ENCODE measurements at regions not wholly inside any gene's neighbourhood (a gene's known extent, or its start where the extent isn't known, plus 50 kb on each side); places are given as distances from the start of the nearest gene placed in this dataset.

- Histone ChIP-seq H3K4me3 (ENCODE audit: low read depth, low read length) (no peak overlapping the region), H3K36me3 (ENCODE audit: control insufficient read depth, insufficient read depth, low read length) (no peaks in the 10 kb centered on the region), H3K27me3 (ENCODE audit: control insufficient read depth, insufficient read depth, low read length) (no peaks in the 10 kb centered on the region)
- DNase-seq (ENCODE audit: low read depth), result no peak
- TF ChIP-seq CTCF (IDR thresholded peaks at IDR 0.05; ENCODE audit: insufficient read depth, low read length, poor library complexity, severe bottlenecking), result no peak
Observed at GRCh38 chr1:58988752-58989151, 204.9 kb upstream of the JUN start.

DNA sequence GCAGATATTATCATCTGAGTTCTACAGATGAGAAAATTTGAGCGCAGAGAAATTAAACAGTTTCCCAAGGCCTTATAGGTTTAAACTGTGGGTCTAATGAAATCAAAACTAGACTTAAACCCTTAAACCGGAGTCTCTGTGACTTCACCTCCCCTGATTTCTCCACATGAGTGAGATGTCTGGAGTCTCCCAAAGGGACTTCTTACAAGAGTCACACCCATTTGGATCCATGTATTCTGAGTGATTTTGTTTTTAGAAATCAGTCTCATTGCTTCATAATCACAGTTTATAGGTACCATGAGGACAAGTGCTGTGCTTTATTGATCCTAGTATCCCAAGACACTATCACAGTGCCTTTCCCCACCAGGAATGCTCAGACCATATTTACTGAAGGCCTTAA is 206.0 kb upstream of the JUN start:
- Histone ChIP-seq H3K36me3 (ENCODE audit: control insufficient read depth, insufficient read depth, low read length) (no peaks in the 10 kb centered on the region), H3K27me3 (ENCODE audit: control insufficient read depth, insufficient read depth, low read length) (no peaks in the 10 kb centered on the region), H3K4me3 (ENCODE audit: low read depth, low read length) (no peak overlapping the region)
- TF ChIP-seq CTCF (IDR thresholded peaks at IDR 0.05; ENCODE audit: insufficient read depth, low read length, poor library complexity, severe bottlenecking), result no peak
- DNase-seq (ENCODE audit: low read depth), result no peak

DNA sequence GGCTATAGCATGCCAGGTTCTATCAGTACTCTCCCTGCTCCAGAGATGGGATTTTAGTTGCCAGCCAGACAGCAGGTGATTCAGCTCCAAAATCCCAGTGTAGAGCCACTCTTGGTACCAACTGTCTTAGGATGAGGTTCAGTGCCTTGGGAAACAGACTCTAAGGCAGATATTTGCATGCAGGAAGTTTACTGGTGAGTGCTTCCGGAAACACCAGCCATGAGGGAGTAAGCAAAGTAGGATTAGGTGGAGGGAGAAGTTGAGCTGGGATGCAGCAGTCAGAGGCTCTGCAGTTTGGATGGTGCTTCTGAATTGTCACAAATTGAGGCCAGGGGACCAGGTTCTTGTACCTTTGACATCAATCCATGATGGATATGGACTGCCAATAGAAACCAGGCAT is 207.5 kb upstream of the JUN start:
- TF ChIP-seq CTCF (IDR thresholded peaks at IDR 0.05; ENCODE audit: insufficient read depth, low read length, poor library complexity, severe bottlenecking), result no peak
- Histone ChIP-seq H3K27me3 (ENCODE audit: control insufficient read depth, insufficient read depth, low read length) (no peaks in the 10 kb centered on the region), H3K4me3 (ENCODE audit: low read depth, low read length) (no peak overlapping the region), H3K36me3 (ENCODE audit: control insufficient read depth, insufficient read depth, low read length) (no peaks in the 10 kb centered on the region)
- DNase-seq (ENCODE audit: low read depth), result no peak

GRCh38 chr1:58992643-58993042 is 208.8 kb upstream of the JUN start:
- H3K27me3 ChIP-seq (ENCODE audit: control insufficient read depth, insufficient read depth, low read length), result no peaks in the 10 kb centered on the region
- no peak overlapping the region for H3K4me3 ChIP-seq (ENCODE audit: low read depth, low read length)
- DNase-seq (ENCODE audit: low read depth), result no peak
- H3K36me3 ChIP-seq (ENCODE audit: control insufficient read depth, insufficient read depth, low read length), result no peaks in the 10 kb centered on the region
- no peak for TF ChIP-seq CTCF (IDR thresholded peaks at IDR 0.05; ENCODE audit: insufficient read depth, low read length, poor library complexity, severe bottlenecking)

DNA sequence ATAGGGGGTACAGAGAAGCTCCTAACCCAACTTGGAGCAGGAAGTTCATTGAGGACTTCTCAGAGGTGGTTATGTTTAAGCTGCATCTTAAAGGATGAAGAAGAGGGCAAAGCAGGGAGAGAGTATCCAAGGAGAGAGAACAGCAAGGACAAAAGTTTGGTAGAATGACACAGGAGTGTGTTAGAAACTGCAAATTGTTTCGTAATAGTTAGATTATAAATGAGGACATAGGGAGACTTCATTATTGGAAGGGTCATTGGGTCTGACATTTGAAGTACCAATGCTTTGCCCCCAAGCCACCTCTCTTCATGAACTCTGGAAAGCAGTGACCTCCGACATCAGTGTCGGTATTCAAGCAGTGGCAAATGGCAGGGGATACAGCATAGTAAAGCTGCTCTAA is 209.6 kb upstream of the JUN start:
- H3K4me3 ChIP-seq (ENCODE audit: low read depth, low read length), result no peak overlapping the region
- H3K27me3 ChIP-seq (ENCODE audit: control insufficient read depth, insufficient read depth, low read length), result no peaks in the 10 kb centered on the region
- no peak for DNase-seq (ENCODE audit: low read depth)
- no peaks in the 10 kb centered on the region for H3K36me3 ChIP-seq (ENCODE audit: control insufficient read depth, insufficient read depth, low read length)
- TF ChIP-seq CTCF (IDR thresholded peaks at IDR 0.05; ENCODE audit: insufficient read depth, low read length, poor library complexity, severe bottlenecking), result no peak

DNA sequence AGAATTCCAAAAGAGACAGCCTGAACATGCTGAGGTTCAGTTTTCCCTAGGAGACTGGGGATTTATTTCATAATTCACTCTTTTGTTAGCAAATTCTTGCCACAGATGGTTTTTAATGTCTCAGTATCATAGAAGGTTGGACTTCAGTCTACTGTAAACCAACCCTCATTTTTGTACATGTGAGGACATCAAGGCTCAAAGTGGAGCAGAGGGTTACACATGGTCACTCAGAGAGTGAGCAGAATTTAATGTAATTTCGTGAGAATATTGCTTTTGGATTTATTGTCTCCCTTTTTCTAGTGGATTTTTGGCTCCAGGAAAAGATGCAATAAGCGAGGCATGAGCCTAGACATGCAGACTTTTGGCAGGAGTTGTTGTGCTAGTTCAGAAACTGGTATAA is 210.8 kb upstream of the JUN start:
- H3K36me3 ChIP-seq (ENCODE audit: control insufficient read depth, insufficient read depth, low read length), result no peaks in the 10 kb centered on the region
- no peaks in the 10 kb centered on the region for H3K27me3 ChIP-seq (ENCODE audit: control insufficient read depth, insufficient read depth, low read length)
- no peak for TF ChIP-seq CTCF (IDR thresholded peaks at IDR 0.05; ENCODE audit: insufficient read depth, low read length, poor library complexity, severe bottlenecking)
- no peak for DNase-seq (ENCODE audit: low read depth)
- no peak overlapping the region for H3K4me3 ChIP-seq (ENCODE audit: low read depth, low read length)

Measured in kidney epithelial cell (primary cell).